SK-N-SH (cell line): ENCODE measurements at regions not wholly inside any gene's neighbourhood (a gene's known extent, or its start where the extent isn't known, plus 50 kb on each side); places are given as distances from the start of the nearest gene placed in this dataset.

ENCODE experiments used
- FOXJ3 ChIP-seq: sonication (generic); formaldehyde crosslinking; IDR thresholded peaks from 2 replicates; pipeline ENCODE4 v1.5.1; 2020; ENCODE audit warnings: mild to moderate bottlenecking, missing genetic modification reagents
- JUND ChIP-seq: IDR thresholded peaks from 2 replicates; pipeline ENCODE4 v1.4.0; 2012
- MAX ChIP-seq: IDR thresholded peaks from 2 replicates; pipeline ENCODE4 v1.4.0; 2012; ENCODE audit warnings: low read depth
- POLR2AphosphoS5 ChIP-seq: IDR thresholded peaks from 2 replicates; pipeline ENCODE4 v1.6.1; 2012; ENCODE audit warnings: low read depth, low read length
- RCOR1 ChIP-seq: fragments of 150-350 bp; IDR thresholded peaks from 2 replicates; pipeline ENCODE4 v1.6.1; 2017; ENCODE audit warnings: antibody characterized with exemption, low read length
- SMC3 ChIP-seq: IDR thresholded peaks from 2 replicates; pipeline ENCODE4 v1.6.1; 2012; ENCODE audit warnings: low read depth, low read length, improper control_type of control experiment
- TAF1 ChIP-seq: IDR thresholded peaks from 2 replicates; pipeline ENCODE4 v1.6.1; 2012; ENCODE audit warnings: low read depth, mild to moderate bottlenecking, low read length, moderate library complexity, borderline replicate concordance
- TEAD4 ChIP-seq: IDR thresholded peaks from 2 replicates; pipeline ENCODE4 v1.4.0; 2012; ENCODE audit warnings: mild to moderate bottlenecking, borderline replicate concordance; ENCODE audit not compliant: insufficient read depth
- TF ChIP-seq, protein P1 (sequence below): fragments of 200-600 bp; sonication (generic); IDR thresholded peaks from 2 replicates; pipeline ENCODE4 v1.6.1; 2017; ENCODE audit warnings: antibody characterized with exemption, mild to moderate bottlenecking, moderate library complexity
- TF ChIP-seq, protein P2 (sequence below): IDR thresholded peaks from 2 replicates; pipeline ENCODE4; 2012
- TF ChIP-seq, protein P3 (sequence below): IDR thresholded peaks from 2 replicates; pipeline ENCODE4 v1.4.0; 2012; ENCODE audit warnings: low read depth, borderline replicate concordance

- TF ChIP-seq FOXJ3 (CRISPR knock-in tag) (no peak), SMC3 (peak; percentile 68), TAF1 (no peak), TEAD4 (no peak), MAX (no peak), RCOR1 (no peak), POLR2AphosphoS5 (no peak), JUND (no peak)
- TF ChIP-seq, protein P1, sequence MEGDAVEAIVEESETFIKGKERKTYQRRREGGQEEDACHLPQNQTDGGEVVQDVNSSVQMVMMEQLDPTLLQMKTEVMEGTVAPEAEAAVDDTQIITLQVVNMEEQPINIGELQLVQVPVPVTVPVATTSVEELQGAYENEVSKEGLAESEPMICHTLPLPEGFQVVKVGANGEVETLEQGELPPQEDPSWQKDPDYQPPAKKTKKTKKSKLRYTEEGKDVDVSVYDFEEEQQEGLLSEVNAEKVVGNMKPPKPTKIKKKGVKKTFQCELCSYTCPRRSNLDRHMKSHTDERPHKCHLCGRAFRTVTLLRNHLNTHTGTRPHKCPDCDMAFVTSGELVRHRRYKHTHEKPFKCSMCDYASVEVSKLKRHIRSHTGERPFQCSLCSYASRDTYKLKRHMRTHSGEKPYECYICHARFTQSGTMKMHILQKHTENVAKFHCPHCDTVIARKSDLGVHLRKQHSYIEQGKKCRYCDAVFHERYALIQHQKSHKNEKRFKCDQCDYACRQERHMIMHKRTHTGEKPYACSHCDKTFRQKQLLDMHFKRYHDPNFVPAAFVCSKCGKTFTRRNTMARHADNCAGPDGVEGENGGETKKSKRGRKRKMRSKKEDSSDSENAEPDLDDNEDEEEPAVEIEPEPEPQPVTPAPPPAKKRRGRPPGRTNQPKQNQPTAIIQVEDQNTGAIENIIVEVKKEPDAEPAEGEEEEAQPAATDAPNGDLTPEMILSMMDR: peak; percentile 82
- TF ChIP-seq, protein P2, sequence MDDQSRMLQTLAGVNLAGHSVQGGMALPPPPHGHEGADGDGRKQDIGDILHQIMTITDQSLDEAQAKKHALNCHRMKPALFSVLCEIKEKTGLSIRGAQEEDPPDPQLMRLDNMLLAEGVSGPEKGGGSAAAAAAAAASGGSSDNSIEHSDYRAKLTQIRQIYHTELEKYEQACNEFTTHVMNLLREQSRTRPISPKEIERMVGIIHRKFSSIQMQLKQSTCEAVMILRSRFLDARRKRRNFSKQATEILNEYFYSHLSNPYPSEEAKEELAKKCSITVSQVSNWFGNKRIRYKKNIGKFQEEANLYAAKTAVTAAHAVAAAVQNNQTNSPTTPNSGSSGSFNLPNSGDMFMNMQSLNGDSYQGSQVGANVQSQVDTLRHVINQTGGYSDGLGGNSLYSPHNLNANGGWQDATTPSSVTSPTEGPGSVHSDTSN: no peak
- TF ChIP-seq, protein P3, sequence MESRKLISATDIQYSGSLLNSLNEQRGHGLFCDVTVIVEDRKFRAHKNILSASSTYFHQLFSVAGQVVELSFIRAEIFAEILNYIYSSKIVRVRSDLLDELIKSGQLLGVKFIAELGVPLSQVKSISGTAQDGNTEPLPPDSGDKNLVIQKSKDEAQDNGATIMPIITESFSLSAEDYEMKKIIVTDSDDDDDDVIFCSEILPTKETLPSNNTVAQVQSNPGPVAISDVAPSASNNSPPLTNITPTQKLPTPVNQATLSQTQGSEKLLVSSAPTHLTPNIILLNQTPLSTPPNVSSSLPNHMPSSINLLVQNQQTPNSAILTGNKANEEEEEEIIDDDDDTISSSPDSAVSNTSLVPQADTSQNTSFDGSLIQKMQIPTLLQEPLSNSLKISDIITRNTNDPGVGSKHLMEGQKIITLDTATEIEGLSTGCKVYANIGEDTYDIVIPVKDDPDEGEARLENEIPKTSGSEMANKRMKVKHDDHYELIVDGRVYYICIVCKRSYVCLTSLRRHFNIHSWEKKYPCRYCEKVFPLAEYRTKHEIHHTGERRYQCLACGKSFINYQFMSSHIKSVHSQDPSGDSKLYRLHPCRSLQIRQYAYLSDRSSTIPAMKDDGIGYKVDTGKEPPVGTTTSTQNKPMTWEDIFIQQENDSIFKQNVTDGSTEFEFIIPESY: no peak
Observed at GRCh38 chr10:55500931-55501559, 700.0 kb upstream of the PCDH15 start.
